HepG2 (cell line): ENCODE measurements at regions not wholly inside any gene's neighbourhood (a gene's known extent, or its start where the extent isn't known, plus 50 kb on each side); places are given as distances from the start of the nearest gene placed in this dataset.

Experiments used
- EEA1 ChIP-seq: sonication (generic); formaldehyde crosslinking; IDR thresholded peaks from 2 replicates; pipeline ENCODE4 v1.5.1; 2020; ENCODE audit warnings: mild to moderate bottlenecking, missing genetic modification reagents, borderline replicate concordance
- FOXC1 ChIP-seq: sonication (generic); formaldehyde crosslinking; IDR thresholded peaks from 2 replicates; pipeline ENCODE4 v1.8.0; 2022; ENCODE audit warnings: mild to moderate bottlenecking, missing genetic modification reagents, borderline replicate concordance
- JDP2 ChIP-seq: sonication (generic); formaldehyde crosslinking; IDR thresholded peaks from 2 replicates; pipeline ENCODE4 v1.8.1; 2022; ENCODE audit warnings: missing genetic modification reagents, borderline replicate concordance
- MIER3 ChIP-seq: IDR thresholded peaks from 2 replicates; pipeline ENCODE4 v1.6.1; 2016; ENCODE audit warnings: missing compliant biosample characterization, borderline replicate concordance
- ZNF282 ChIP-seq: fragments of 450-650 bp; IDR thresholded peaks from 2 replicates; pipeline ENCODE4 v1.6.1; 2018; ENCODE audit not compliant: partially characterized antibody
- ZNF33A ChIP-seq: sonication (generic); formaldehyde crosslinking; IDR thresholded peaks from 2 replicates; pipeline ENCODE4 v1.5.1; 2020; ENCODE audit warnings: missing genetic modification reagents, mild to moderate bottlenecking, moderate library complexity, borderline replicate concordance
- ZNF678 ChIP-seq: sonication (generic); formaldehyde crosslinking; IDR thresholded peaks from 2 replicates; pipeline ENCODE4 v1.4.0; 2020; ENCODE audit warnings: mild to moderate bottlenecking, missing genetic modification reagents
- TF ChIP-seq, protein P1 (sequence below): sonication (generic); formaldehyde crosslinking; IDR thresholded peaks from one replicate; pipeline ENCODE4 v1.5.1; 2020; ENCODE audit warnings: mild to moderate bottlenecking, missing genetic modification reagents; ENCODE audit errors: not compliant biosample characterization
- TF ChIP-seq, protein P2 (sequence below): sonication (generic); formaldehyde crosslinking; IDR thresholded peaks from 2 replicates; pipeline ENCODE4 v1.5.0; 2020; ENCODE audit warnings: missing genetic modification reagents

DNA sequence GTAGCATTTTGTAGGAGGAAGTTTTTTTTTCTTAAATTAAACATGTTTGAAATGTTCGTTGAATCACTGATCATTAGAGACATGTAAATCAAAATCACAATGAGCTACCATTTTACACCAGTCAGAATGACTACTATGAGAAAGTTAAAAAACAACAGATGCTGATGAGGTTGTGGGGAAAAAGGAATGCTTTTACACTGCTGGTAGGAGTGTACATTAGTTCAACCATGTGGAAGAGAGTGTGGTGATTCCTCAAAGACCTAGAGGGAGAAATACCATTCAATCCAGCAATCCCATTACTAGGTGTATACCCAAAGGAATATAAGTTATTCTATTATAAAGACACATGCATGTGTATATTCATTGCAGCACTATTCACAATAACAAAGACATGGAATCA is 122.0 kb upstream of the ARGLU1 start (continued):
- TF ChIP-seq, protein P1, sequence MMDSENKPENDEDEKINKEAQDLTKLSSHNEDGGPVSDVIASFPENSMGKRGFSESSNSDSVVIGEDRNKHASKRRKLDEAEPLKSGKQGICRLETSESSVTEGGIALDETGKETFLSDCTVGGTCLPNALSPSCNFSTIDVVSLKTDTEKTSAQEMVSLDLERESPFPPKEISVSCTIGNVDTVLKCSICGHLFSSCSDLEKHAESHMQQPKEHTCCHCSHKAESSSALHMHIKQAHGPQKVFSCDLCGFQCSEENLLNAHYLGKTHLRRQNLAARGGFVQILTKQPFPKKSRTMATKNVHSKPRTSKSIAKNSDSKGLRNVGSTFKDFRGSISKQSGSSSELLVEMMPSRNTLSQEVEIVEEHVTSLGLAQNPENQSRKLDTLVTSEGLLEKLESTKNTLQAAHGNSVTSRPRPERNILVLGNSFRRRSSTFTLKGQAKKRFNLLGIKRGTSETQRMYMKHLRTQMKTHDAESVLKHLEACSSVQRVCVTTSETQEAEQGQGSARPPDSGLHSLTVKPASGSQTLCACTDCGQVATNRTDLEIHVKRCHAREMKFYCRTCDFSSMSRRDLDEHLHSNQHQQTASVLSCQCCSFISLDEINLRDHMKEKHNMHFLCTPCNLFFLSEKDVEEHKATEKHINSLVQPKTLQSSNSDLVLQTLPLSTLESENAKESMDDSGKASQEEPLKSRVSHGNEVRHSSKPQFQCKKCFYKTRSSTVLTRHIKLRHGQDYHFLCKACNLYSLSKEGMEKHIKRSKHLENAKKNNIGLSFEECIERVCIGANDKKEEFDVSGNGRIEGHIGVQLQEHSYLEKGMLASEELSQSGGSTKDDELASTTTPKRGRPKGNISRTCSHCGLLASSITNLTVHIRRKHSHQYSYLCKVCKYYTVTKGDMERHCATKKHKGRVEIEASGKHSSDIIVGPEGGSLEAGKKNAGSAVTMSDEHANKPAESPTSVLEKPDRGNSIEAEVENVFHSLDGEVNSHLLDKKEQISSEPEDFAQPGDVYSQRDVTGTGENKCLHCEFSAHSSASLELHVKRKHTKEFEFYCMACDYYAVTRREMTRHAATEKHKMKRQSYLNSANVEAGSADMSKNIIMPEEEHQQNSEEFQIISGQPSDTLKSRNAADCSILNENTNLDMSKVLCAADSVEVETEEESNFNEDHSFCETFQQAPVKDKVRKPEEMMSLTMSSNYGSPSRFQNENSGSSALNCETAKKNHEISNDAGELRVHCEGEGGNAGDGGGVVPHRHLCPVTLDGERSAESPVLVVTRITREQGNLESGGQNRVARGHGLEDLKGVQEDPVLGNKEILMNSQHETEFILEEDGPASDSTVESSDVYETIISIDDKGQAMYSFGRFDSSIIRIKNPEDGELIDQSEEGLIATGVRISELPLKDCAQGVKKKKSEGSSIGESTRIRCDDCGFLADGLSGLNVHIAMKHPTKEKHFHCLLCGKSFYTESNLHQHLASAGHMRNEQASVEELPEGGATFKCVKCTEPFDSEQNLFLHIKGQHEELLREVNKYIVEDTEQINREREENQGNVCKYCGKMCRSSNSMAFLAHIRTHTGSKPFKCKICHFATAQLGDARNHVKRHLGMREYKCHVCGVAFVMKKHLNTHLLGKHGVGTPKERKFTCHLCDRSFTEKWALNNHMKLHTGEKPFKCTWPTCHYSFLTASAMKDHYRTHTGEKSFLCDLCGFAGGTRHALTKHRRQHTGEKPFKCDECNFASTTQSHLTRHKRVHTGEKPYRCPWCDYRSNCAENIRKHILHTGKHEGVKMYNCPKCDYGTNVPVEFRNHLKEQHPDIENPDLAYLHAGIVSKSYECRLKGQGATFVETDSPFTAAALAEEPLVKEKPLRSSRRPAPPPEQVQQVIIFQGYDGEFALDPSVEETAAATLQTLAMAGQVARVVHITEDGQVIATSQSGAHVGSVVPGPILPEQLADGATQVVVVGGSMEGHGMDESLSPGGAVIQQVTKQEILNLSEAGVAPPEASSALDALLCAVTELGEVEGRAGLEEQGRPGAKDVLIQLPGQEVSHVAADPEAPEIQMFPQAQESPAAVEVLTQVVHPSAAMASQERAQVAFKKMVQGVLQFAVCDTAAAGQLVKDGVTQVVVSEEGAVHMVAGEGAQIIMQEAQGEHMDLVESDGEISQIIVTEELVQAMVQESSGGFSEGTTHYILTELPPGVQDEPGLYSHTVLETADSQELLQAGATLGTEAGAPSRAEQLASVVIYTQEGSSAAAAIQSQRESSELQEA (CRISPR knock-in tag): no peak
- TF ChIP-seq FOXC1 (CRISPR knock-in tag): no peak
- TF ChIP-seq, protein P2, sequence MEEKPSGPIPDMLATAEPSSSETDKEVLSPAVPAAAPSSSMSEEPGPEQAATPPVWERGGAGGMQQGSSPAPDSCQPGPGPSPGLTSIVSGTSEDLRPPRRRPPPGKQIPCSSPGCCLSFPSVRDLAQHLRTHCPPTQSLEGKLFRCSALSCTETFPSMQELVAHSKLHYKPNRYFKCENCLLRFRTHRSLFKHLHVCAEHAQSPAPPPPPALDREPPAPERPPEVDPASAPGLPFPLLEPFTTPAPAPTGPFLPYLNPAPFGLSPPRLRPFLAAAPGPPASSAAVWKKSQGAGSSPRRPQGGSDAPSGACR: no peak
- no peak for TF ChIP-seq MIER3 (CRISPR knock-in tag)
- no peak for TF ChIP-seq ZNF678 (CRISPR knock-in tag)
- no peak for TF ChIP-seq ZNF33A (CRISPR knock-in tag)
- no peak for TF ChIP-seq JDP2 (CRISPR knock-in tag)
- no peak for TF ChIP-seq EEA1 (CRISPR knock-in tag)
- no peak for TF ChIP-seq ZNF282
